ENCODE measurements at regions not wholly inside any gene's neighbourhood (a gene's known extent, or its start where the extent isn't known, plus 50 kb on each side); places are given as distances from the start of the nearest gene placed in this dataset.

DNA sequence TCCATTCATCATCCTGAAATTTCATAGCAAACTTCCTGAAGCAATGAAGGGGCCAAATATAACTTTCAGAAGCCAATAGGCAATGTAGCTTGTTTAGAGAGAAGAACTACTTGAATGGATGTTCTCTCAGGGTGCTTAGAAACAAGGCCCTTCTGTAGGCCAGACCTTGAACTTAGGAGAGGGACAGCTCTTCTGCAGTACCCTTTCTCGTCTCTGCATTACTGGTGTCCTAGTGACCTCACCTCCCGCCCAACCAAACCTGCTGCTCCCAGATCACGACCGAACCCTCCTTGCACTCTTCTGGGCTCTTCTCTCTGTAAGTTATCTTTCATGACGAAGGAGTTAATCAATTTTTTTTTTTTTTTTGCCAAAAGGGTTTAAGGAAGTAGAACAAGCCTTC is 543.9 kb downstream of the TDRD15 start:
- TF ChIP-seq TAF1 (IDR thresholded peaks at IDR 0.05; ENCODE audit: low read depth, low read length) (no peak), POLR2AphosphoS5 (IDR thresholded peaks at IDR 0.05; ENCODE audit: low read depth, low read length) (no peak), POLR2A (IDR thresholded peaks at IDR 0.05; ENCODE audit: low read depth, low read length) (no peak), SPI1 (IDR thresholded peaks at IDR 0.05; ENCODE audit: low read depth, low read length) (no peak)
